Effector memory CD4-positive, alpha-beta T cell (primary cell): ENCODE measurements at regions not wholly inside any gene's neighbourhood (a gene's known extent, or its start where the extent isn't known, plus 50 kb on each side); places are given as distances from the start of the nearest gene placed in this dataset.
"Not testable (repeated sequence)": the region's sequence is repeated elsewhere in the genome, so short reads cannot be mapped to it uniquely, and the experiment has no call there.

Experiments
- DNase-seq, 3 donors: peaks; one replicate each; pipeline ENCODE4 v3.0.0-alpha.2; 2020
- H3K27ac ChIP-seq: 2 replicates; pipeline ENCODE4 v1.7.0; 2013; ENCODE audit warnings: mild to moderate bottlenecking, low read length, moderate library complexity; ENCODE audit not compliant: insufficient read depth, poor library complexity, severe bottlenecking
- H3K27me3 ChIP-seq: replicated peaks from 2 replicates; pipeline ENCODE4 v1.7.0; 2013; ENCODE audit warnings: mild to moderate bottlenecking, low read length; ENCODE audit not compliant: insufficient read depth, control insufficient read depth, poor library complexity, severe bottlenecking
- H3K36me3 ChIP-seq: 2 replicates; pipeline ENCODE4 v1.7.0; 2013; ENCODE audit warnings: mild to moderate bottlenecking, low read length, moderate library complexity; ENCODE audit not compliant: control insufficient read depth, insufficient read depth
- H3K4me1 ChIP-seq: 2 replicates; pipeline ENCODE4 v1.7.0; 2013; ENCODE audit warnings: low read length, mild to moderate bottlenecking; ENCODE audit not compliant: control insufficient read depth, insufficient read depth, poor library complexity, severe bottlenecking
- H3K4me3 ChIP-seq: 2 replicates; pipeline ENCODE4 v1.7.0; 2013; ENCODE audit warnings: low read length, low read depth, mild to moderate bottlenecking; ENCODE audit not compliant: insufficient read depth, poor library complexity, severe bottlenecking
- H3K9me3 ChIP-seq: 2 replicates; pipeline ENCODE4 v1.7.0; 2013; ENCODE audit warnings: mild to moderate bottlenecking, low read length, moderate library complexity; ENCODE audit not compliant: control insufficient read depth

GRCh38 chr12:19904819-19905218 lies 463.5 kb upstream of the PDE3A start:
- Histone ChIP-seq H3K36me3 (no peaks in the 10 kb centered on the region), H3K9me3 (no peaks in the 10 kb centered on the region), H3K4me1 (no peaks in the 10 kb centered on the region), H3K27me3 (no peaks in the 10 kb centered on the region), H3K27ac (no peak overlapping the region), H3K4me3 (no peak overlapping the region)
- DNase-seq = no peak

GRCh38 chr12:19908830-19909229 lies 459.5 kb upstream of the PDE3A start:
- no peak overlapping the region for H3K4me3 ChIP-seq
- DNase-seq = no peak
- no peak overlapping the region for H3K27ac ChIP-seq

GRCh38 chr12:19909418-19909817 lies 458.9 kb upstream of the PDE3A start:
- H3K9me3 ChIP-seq = no peaks in the 10 kb centered on the region
- no peak for DNase-seq
- H3K27ac ChIP-seq = no peak overlapping the region
- no peaks in the 10 kb centered on the region for H3K27me3 ChIP-seq
- no peaks in the 10 kb centered on the region for H3K4me1 ChIP-seq
- H3K36me3 ChIP-seq = no peaks in the 10 kb centered on the region
- H3K4me3 ChIP-seq = no peak overlapping the region

More at GRCh38 chr12:19908830-19909229, 459.5 kb upstream of the PDE3A start:
- Histone ChIP-seq H3K27me3 (no peaks in the 10 kb centered on the region), H3K36me3 (no peaks in the 10 kb centered on the region), H3K4me1 (no peaks in the 10 kb centered on the region), H3K9me3 (no peaks in the 10 kb centered on the region)

GRCh38 chr12:19910681-19911080 lies 457.7 kb upstream of the PDE3A start:
- DNase-seq = no peak
- no peaks in the 10 kb centered on the region for H3K36me3 ChIP-seq
- no peak overlapping the region for H3K4me3 ChIP-seq
- H3K4me1 ChIP-seq = no peaks in the 10 kb centered on the region
- H3K9me3 ChIP-seq = no peaks in the 10 kb centered on the region
- no peaks in the 10 kb centered on the region for H3K27me3 ChIP-seq
- H3K27ac ChIP-seq = no peak overlapping the region

GRCh38 chr12:19912991-19913390 lies 455.3 kb upstream of the PDE3A start:
- no peaks in the 10 kb centered on the region for H3K27me3 ChIP-seq
- H3K9me3 ChIP-seq = no peaks in the 10 kb centered on the region
- no peaks in the 10 kb centered on the region for H3K36me3 ChIP-seq
- H3K27ac ChIP-seq = no peak overlapping the region
- no peaks in the 10 kb centered on the region for H3K4me1 ChIP-seq
- no peak for DNase-seq
- H3K4me3 ChIP-seq = no peak overlapping the region

- no peaks in the 10 kb centered on the region for H3K9me3 ChIP-seq
- no peaks in the 10 kb centered on the region for H3K36me3 ChIP-seq
- no peak for DNase-seq
- H3K27ac ChIP-seq = no peak overlapping the region
- H3K4me3 ChIP-seq = no peak overlapping the region
- H3K27me3 ChIP-seq = no peaks in the 10 kb centered on the region
- no peaks in the 10 kb centered on the region for H3K4me1 ChIP-seq
These were observed 452.7 kb upstream of the PDE3A start for GRCh38 chr12:19915392-19916195.

GRCh38 chr12:19916196-19916753 lies 452.1 kb upstream of the PDE3A start:
- no peak for DNase-seq
- H3K4me1 ChIP-seq = no peaks in the 10 kb centered on the region
- no peaks in the 10 kb centered on the region for H3K9me3 ChIP-seq
- H3K4me3 ChIP-seq = no peak overlapping the region
- H3K27me3 ChIP-seq = no peaks in the 10 kb centered on the region
- no peak overlapping the region for H3K27ac ChIP-seq
- H3K36me3 ChIP-seq = no peaks in the 10 kb centered on the region

GRCh38 chr12:19916974-19917373 lies 451.4 kb upstream of the PDE3A start:
- H3K27ac ChIP-seq = no peak overlapping the region

GRCh38 chr12:19921716-19922115 lies 446.6 kb upstream of the PDE3A start:
- not testable (repeated sequence) for H3K4me3 ChIP-seq, DNase-seq, H3K4me1 ChIP-seq, H3K27ac ChIP-seq, H3K9me3 ChIP-seq, H3K27me3 ChIP-seq, H3K36me3 ChIP-seq

More at GRCh38 chr12:19916974-19917373, 451.4 kb upstream of the PDE3A start:
- no peak overlapping the region for H3K4me3 ChIP-seq
- H3K9me3 ChIP-seq = no peaks in the 10 kb centered on the region
- no peaks in the 10 kb centered on the region for H3K4me1 ChIP-seq
- no peak for DNase-seq
- no peaks in the 10 kb centered on the region for H3K27me3 ChIP-seq
- no peaks in the 10 kb centered on the region for H3K36me3 ChIP-seq

GRCh38 chr12:19922717-19923116 lies 445.6 kb upstream of the PDE3A start:
- no peak for DNase-seq
- no peak overlapping the region for H3K27ac ChIP-seq
- no peaks in the 10 kb centered on the region for H3K27me3 ChIP-seq
- H3K36me3 ChIP-seq = no peaks in the 10 kb centered on the region
- no peak overlapping the region for H3K4me3 ChIP-seq
- no peaks in the 10 kb centered on the region for H3K4me1 ChIP-seq
- no peaks in the 10 kb centered on the region for H3K9me3 ChIP-seq
